Endothelial cell of umbilical vein (primary cell): ENCODE measurements at regions not wholly inside any gene's neighbourhood (a gene's known extent, or its start where the extent isn't known, plus 50 kb on each side); places are given as distances from the start of the nearest gene placed in this dataset.

Experiments
- POLR2A ChIP-seq: IDR thresholded peaks from 2 replicates; pipeline ENCODE4 v1.6.1; 2012; ENCODE audit warnings: low read depth, mild to moderate bottlenecking, control low read depth, low read length
- TF ChIP-seq, protein P1 (sequence below): IDR thresholded peaks from 2 replicates; pipeline ENCODE4 v1.6.1; 2011; ENCODE audit not compliant: insufficient read depth, insufficient read length

DNA sequence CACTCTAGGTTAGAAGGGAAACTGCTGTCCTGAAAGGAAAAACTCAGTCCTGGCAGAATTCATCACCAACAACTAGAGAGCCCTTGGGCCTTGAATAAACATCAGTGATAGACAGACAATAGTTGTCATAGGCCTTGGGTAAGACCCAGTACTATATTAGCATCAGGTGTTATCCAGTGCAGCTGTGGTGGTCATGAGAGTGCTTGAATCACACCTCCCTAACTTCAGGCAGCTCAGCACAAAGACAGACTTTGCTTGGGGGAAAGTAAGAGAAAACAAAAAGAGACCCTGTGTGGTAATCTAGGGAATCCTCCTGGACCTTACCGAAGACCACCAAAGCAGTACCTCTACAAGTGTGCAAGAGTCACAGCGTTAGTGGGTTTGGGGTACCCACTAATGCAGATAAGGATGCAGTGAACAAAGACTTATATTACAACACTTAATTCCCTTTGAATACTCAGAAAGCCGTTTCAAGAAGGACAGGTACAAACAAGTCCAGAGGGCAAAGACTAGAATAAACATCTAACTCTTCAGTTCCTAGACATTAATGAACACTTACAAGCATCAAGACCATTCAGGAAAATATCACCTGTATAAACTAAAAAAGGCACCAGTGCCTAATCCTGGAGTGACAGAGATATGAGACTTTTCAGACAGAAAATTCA, 332.3 kb upstream of the EPHA3 start:
- TF ChIP-seq POLR2A: no peak
- TF ChIP-seq, protein P1, sequence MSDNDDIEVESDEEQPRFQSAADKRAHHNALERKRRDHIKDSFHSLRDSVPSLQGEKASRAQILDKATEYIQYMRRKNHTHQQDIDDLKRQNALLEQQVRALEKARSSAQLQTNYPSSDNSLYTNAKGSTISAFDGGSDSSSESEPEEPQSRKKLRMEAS: no peak
